K562 (cell line): ENCODE measurements at regions not wholly inside any gene's neighbourhood (a gene's known extent, or its start where the extent isn't known, plus 50 kb on each side); places are given as distances from the start of the nearest gene placed in this dataset.

Experiments used
- ATAC-seq: fragments of 200-7000 bp; cut with Tn5 transposase; 3 replicates; pipeline ENCODE4 v1.9.1; 2020; ENCODE audit warnings: moderate library complexity
- BruUV-seq: library from RNA; stranded (reverse); fragments of 400-500 nt; replicated peaks from 2 replicates; lab custom pipeline; 2021; lab: Mats Ljungman, UMichigan
- CTCF ChIA-PET: fragments of 300-600 bp; formaldehyde crosslinking; extraction: SDS; loops from one replicate; lab custom pipeline; 2021; ENCODE audit warnings: low intra/inter-chr PET ratio; lab: Yijun Ruan, JAX
- POLR2A ChIA-PET: fragments of 300-600, 350-650 bp; sonication (Branson Sonifier 250); formaldehyde crosslinking; extraction: SDS; loops from one replicate; lab custom pipeline; 2021; ENCODE audit warnings: antibody characterized with exemption, inconsistent platforms; lab: Yijun Ruan, JAX
- DNase-seq, 4 experiments: peaks; one replicate each; pipeline versions ENCODE4 v3.0.0 to v3.0.0-alpha.2; 2011 to 2018; ENCODE audit warnings: low spot score in 3 of 4, mixed read lengths in 3 of 4; ENCODE audit errors: extremely low read depth in 1 of 4
- FAIRE-seq: peaks from 2 replicates; lab custom pipeline; 2011; peaks lifted over from hg19 to GRCh38; lab: Jason Lieb, UNC
- H2AFZ ChIP-seq: 2 replicates; pipeline ENCODE4 v1.6.0; 2011; ENCODE audit warnings: low read depth, low read length, control low read depth, inconsistent platforms
- H3K27ac ChIP-seq: fragments of 200-600 bp; 3 replicates; pipeline ENCODE4 v1.8.0; 2011; ENCODE audit warnings: low read depth, mild to moderate bottlenecking, control low read depth, inconsistent platforms, low read length, moderate library complexity, mixed read lengths; ENCODE audit errors: extremely low read depth
- H3K27me3 ChIP-seq, 2 experiments: fragments of 300-600 bp in 1 of 2; 2 replicates in 1 of 2; 3 replicates in 1 of 2; pipeline versions ENCODE4 v1.6.0 to v1.8.0; 2011; ENCODE audit warnings: inconsistent platforms in 2 of 2, low read length in 2 of 2, mild to moderate bottlenecking in 1 of 2, mixed read lengths in 1 of 2, moderate library complexity in 1 of 2; ENCODE audit not compliant: control insufficient read depth in 2 of 2, insufficient read depth in 2 of 2
- H3K36me3 ChIP-seq: fragments of 300-600 bp; 3 replicates; pipeline ENCODE4 v1.8.0; 2011; ENCODE audit warnings: mild to moderate bottlenecking, low read length, inconsistent platforms; ENCODE audit not compliant: control insufficient read depth, insufficient read depth
- H3K4me1 ChIP-seq, 2 experiments: fragments of 200-600 bp in 1 of 2; replicated peaks in 1 of 2; 2 replicates in 1 of 2; 3 replicates in 1 of 2; pipeline versions ENCODE4 v1.5.1 to v1.8.0; 2011; ENCODE audit warnings: inconsistent platforms in 2 of 2, low read length in 2 of 2, mild to moderate bottlenecking in 1 of 2, mixed read lengths in 1 of 2, moderate library complexity in 1 of 2; ENCODE audit not compliant: control insufficient read depth in 2 of 2, insufficient read depth in 2 of 2
- H3K4me2 ChIP-seq: 2 replicates; pipeline ENCODE4 v1.6.1; 2011; ENCODE audit warnings: low read length, control low read depth, inconsistent platforms, mixed read lengths; ENCODE audit not compliant: insufficient read depth
- H3K4me3 ChIP-seq: fragments of 200-600 bp; sonication (generic), shearing (Covaris generic); 2 replicates; pipeline ENCODE4 v1.5.1; 2016; ENCODE audit warnings: control low read depth, inconsistent platforms
- H3K79me2 ChIP-seq: fragments of 200-600 bp; 3 replicates; pipeline ENCODE4 v1.8.0; 2011; ENCODE audit warnings: low read length, inconsistent platforms; ENCODE audit not compliant: control insufficient read depth, insufficient read depth
- H3K9ac ChIP-seq, 2 experiments: 2 replicates each; pipeline versions ENCODE4 v1.6.0 to v1.6.1; 2011; ENCODE audit warnings: low read depth in 2 of 2, low read length in 2 of 2, control low read depth in 1 of 2, inconsistent platforms in 1 of 2, mild to moderate bottlenecking in 1 of 2, mixed read lengths in 1 of 2; ENCODE audit not compliant: insufficient read depth in 1 of 2
- H3K9me1 ChIP-seq: one replicate; pipeline ENCODE4 v1.6.0; 2011; ENCODE audit warnings: inconsistent platforms, mild to moderate bottlenecking, low read length, moderate library complexity; ENCODE audit not compliant: control insufficient read depth, insufficient read depth
- H3K9me3 ChIP-seq: replicated peaks from 2 replicates; pipeline ENCODE4 v1.5.1; 2011; ENCODE audit warnings: low read depth, low read length, inconsistent platforms; ENCODE audit not compliant: control insufficient read depth, insufficient read depth
- H4K20me1 ChIP-seq: replicated peaks from 2 replicates; pipeline ENCODE4 v1.6.1; 2011; ENCODE audit warnings: low read length, inconsistent platforms, mixed read lengths; ENCODE audit not compliant: control insufficient read depth, insufficient read depth
- BRD9 ChIP-seq: fragments of 450-650 bp; IDR thresholded peaks from 2 replicates; pipeline ENCODE4 v1.6.1; 2018; ENCODE audit warnings: low read depth; ENCODE audit not compliant: partially characterized antibody
- BRF1 ChIP-seq: IDR thresholded peaks from 3 replicates; pipeline ENCODE4 v1.6.1; 2011; ENCODE audit warnings: borderline replicate concordance, mild to moderate bottlenecking; ENCODE audit not compliant: insufficient read length; ENCODE audit errors: extremely low read depth
- CAMTA2 ChIP-seq: fragments of 250-450 bp; sonication (Bioruptor Pico); conservative IDR thresholded peaks from 2 replicates; pipeline ENCODE4 v1.5.1; 2022
- DMBX1 ChIP-seq: fragments of 250-450 bp; sonication (Bioruptor Pico); IDR thresholded peaks from 2 replicates; pipeline ENCODE4 v1.8.0; 2022; ENCODE audit warnings: inconsistent platforms, mild to moderate bottlenecking, moderate library complexity, borderline replicate concordance
- GATA2 ChIP-seq: sonication (generic); formaldehyde crosslinking; IDR thresholded peaks from 2 replicates; pipeline ENCODE4 v1.4.0; 2020; ENCODE audit warnings: mild to moderate bottlenecking, missing genetic modification reagents
- MTA2 ChIP-seq: fragments of 450-650 bp; IDR thresholded peaks from 2 replicates; pipeline ENCODE4 v1.6.1; 2016; ENCODE audit warnings: low read depth
- NFE2 ChIP-seq: IDR thresholded peaks from 2 replicates; pipeline ENCODE4 v1.6.1; 2014; ENCODE audit warnings: antibody characterized with exemption, low read depth
- NFIC ChIP-seq: fragments of 450-650 bp; IDR thresholded peaks from 2 replicates; pipeline ENCODE4 v1.6.1; 2017; ENCODE audit warnings: mild to moderate bottlenecking, inconsistent platforms
- NR2C2 ChIP-seq, 2 experiments: fragments of 200-800 bp in 1 of 2; sonication (Bioruptor generic) in 1 of 2; sonication (generic) in 1 of 2; formaldehyde crosslinking in 1 of 2; IDR thresholded peaks; 2 replicates each; pipeline versions ENCODE4 v1.6.1 to v1.8.0; 2016 to 2022; ENCODE audit warnings: mild to moderate bottlenecking in 1 of 2, missing compliant biosample characterization in 1 of 2, missing genetic modification characterization in 1 of 2, missing genetic modification reagents in 1 of 2
- RAD21 ChIP-seq, 2 experiments: fragments of 250-450 bp in 1 of 2; fragments of 450-650 bp in 1 of 2; sonication (Bioruptor Pico) in 1 of 2; formaldehyde crosslinking in 1 of 2; IDR thresholded peaks in 1 of 2; conservative IDR thresholded peaks in 1 of 2; 2 replicates each; pipeline versions ENCODE4 v1.4.0 to v1.8.0; 2020 to 2022; ENCODE audit warnings: mild to moderate bottlenecking in 2 of 2, moderate library complexity in 1 of 2
- SRSF3 ChIP-seq: fragments of 200-400 bp; formaldehyde crosslinking; IDR thresholded peaks from 2 replicates; pipeline ENCODE4 v1.6.1; 2016; ENCODE audit warnings: mild to moderate bottlenecking, low read length, moderate library complexity; ENCODE audit not compliant: insufficient read depth
- TFAM ChIP-seq: fragments of 250-450 bp; sonication (Bioruptor Pico); conservative IDR thresholded peaks from 2 replicates; pipeline ENCODE4 v1.5.0; 2021; ENCODE audit warnings: mild to moderate bottlenecking, moderate library complexity
- ZNF12 ChIP-seq: sonication (generic); formaldehyde crosslinking; IDR thresholded peaks from 2 replicates; pipeline ENCODE4 v1.4.0; 2020; ENCODE audit warnings: mild to moderate bottlenecking, missing genetic modification reagents
- ZNF175 ChIP-seq: fragments of 200-800 bp; sonication (Bioruptor generic); IDR thresholded peaks from 2 replicates; pipeline ENCODE4 v1.6.1; 2016; ENCODE audit warnings: low read depth, mild to moderate bottlenecking, missing genetic modification characterization, missing compliant biosample characterization
- ZNF445 ChIP-seq: fragments of 250-450 bp; sonication (Bioruptor Pico); IDR thresholded peaks from 2 replicates; pipeline ENCODE4 v1.4.0; 2020; ENCODE audit warnings: low read depth, mild to moderate bottlenecking, moderate library complexity
- ZNF695 ChIP-seq: fragments of 450-650 bp; formaldehyde crosslinking; IDR thresholded peaks from 2 replicates; pipeline ENCODE4 v1.4.0; 2020; ENCODE audit warnings: mild to moderate bottlenecking, moderate library complexity
- WGBS: fragments of 100-300 bp; shearing (Covaris generic); methylation state at CpG from one replicate; pipeline ENCODE4 v1.1.6; 2016; ENCODE audit warnings: low coverage, mixed read lengths; ENCODE audit not compliant: insufficient coverage; ENCODE audit errors: missing lambda C conversion rate; 5-methylcytosine and 5-hydroxymethylcytosine counted together
- in situ Hi-C: fragments of 300-500 bp; cut with MboI; formaldehyde crosslinking; loops from 4 replicates; pipeline ENCODE4 v1.15.0; 2018; ENCODE audit warnings: inconsistent platforms, mixed read lengths
- intact Hi-C: fragments of 100-400 bp; cut with micrococcal nuclease; formaldehyde crosslinking; loops from 2 replicates; pipeline ENCODE4 v1.14.2; 2022
- TF ChIP-seq, protein P1 (sequence below): fragments of 250-450 bp; sonication (Bioruptor Pico); IDR thresholded peaks from 2 replicates; pipeline ENCODE4 v1.5.0; 2020; ENCODE audit warnings: mild to moderate bottlenecking
- TF ChIP-seq, protein P2 (sequence below): sonication (generic); formaldehyde crosslinking; IDR thresholded peaks from 2 replicates; pipeline ENCODE4 v1.8.0; 2022; ENCODE audit warnings: missing genetic modification reagents, mild to moderate bottlenecking, moderate library complexity, borderline replicate concordance
- TF ChIP-seq, protein P3 (sequence below), 2 experiments: fragments of 450-650 bp in 1 of 2; sonication (generic) in 1 of 2; formaldehyde crosslinking in 1 of 2; IDR thresholded peaks in 1 of 2; conservative IDR thresholded peaks in 1 of 2; 2 replicates each; pipeline versions ENCODE4 v1.6.1 to v1.8.1; 2016 to 2023; ENCODE audit warnings: mild to moderate bottlenecking in 2 of 2, moderate library complexity in 2 of 2, inconsistent platforms in 1 of 2, missing genetic modification reagents in 1 of 2

DNA sequence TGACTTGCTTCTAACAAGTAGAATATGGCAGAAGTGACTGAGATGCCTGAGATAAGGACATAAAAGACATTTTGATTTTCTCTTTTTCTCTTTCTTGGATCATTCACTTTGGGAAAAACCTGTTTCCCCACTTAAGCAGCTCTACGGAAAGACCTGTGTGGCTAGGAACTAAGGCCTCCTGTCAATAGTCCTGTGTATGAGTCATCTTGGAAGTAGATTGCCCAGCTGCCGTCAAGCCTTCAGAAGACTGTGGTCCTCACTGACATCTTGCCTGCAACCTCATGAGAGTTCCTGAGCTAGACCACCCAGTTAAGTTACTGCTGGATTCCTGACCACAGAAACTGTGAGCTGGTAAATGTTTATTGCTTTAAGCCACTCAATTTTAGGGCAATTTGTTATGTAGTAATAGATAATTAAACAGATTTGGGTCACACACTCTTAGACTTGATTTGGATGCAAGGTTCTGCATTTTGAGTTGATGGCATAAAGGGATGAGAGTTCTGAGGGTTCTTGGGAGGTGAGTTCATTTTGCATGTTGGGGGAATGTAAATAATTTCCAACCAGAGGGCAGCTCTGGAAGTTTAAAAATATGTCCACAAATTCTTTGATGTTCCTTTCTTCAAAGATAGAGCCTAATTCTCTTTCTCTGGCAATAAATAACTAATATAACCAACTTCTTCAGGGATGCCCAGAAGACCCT lies 229.2 kb downstream of the SQOR start:
- no peaks in the 10 kb centered on the region for H3K79me2 ChIP-seq
- in situ Hi-C loops (no loop called here), intact Hi-C loops (no loop called here)
- H3K9ac ChIP-seq = no peak overlapping the region
- no TSS peak for BruUV-seq
- FAIRE-seq (no peak), DNase-seq (no peak), ATAC-seq (no peak)
- no peaks in the 10 kb centered on the region for H3K4me1 ChIP-seq
- no peak overlapping the region for H2AFZ ChIP-seq
- TF ChIP-seq ZNF12 (CRISPR knock-in tag) = no peak
- TF ChIP-seq TFAM (CRISPR knock-in tag) = no peak
- TF ChIP-seq NFE2 = no peak
- TF ChIP-seq NFIC = no peak
- TF ChIP-seq, protein P1, sequence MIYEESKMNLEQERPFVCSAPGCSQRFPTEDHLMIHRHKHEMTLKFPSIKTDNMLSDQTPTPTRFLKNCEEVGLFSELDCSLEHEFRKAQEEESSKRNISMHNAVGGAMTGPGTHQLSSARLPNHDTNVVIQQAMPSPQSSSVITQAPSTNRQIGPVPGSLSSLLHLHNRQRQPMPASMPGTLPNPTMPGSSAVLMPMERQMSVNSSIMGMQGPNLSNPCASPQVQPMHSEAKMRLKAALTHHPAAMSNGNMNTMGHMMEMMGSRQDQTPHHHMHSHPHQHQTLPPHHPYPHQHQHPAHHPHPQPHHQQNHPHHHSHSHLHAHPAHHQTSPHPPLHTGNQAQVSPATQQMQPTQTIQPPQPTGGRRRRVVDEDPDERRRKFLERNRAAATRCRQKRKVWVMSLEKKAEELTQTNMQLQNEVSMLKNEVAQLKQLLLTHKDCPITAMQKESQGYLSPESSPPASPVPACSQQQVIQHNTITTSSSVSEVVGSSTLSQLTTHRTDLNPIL (CRISPR knock-in tag) = no peak
- TF ChIP-seq, protein P2, sequence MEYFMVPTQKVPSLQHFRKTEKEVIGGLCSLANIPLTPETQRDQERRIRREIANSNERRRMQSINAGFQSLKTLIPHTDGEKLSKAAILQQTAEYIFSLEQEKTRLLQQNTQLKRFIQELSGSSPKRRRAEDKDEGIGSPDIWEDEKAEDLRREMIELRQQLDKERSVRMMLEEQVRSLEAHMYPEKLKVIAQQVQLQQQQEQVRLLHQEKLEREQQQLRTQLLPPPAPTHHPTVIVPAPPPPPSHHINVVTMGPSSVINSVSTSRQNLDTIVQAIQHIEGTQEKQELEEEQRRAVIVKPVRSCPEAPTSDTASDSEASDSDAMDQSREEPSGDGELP = no peak
- TF ChIP-seq NR2C2 (CRISPR knock-in tag; IDR thresholded peaks at IDR 0.05) = no peak
- TF ChIP-seq NR2C2 (tag; IDR thresholded peaks at IDR 0.05) = no peak
- TF ChIP-seq SRSF3 = no peak
- no peak for TF ChIP-seq CAMTA2 (CRISPR knock-in tag)
- no peak for TF ChIP-seq BRF1
- no peak for TF ChIP-seq RAD21 (CRISPR knock-in tag; conservative IDR thresholded peaks at IDR 0.05 in 1 of 2, IDR thresholded peaks at IDR 0.05 in 1 of 2)
- no peak for TF ChIP-seq MTA2
- TF ChIP-seq BRD9 = no peak
- TF ChIP-seq ZNF445 (CRISPR knock-in tag) = no peak
- TF ChIP-seq GATA2 (CRISPR knock-in tag) = no peak
- TF ChIP-seq, protein P3, sequence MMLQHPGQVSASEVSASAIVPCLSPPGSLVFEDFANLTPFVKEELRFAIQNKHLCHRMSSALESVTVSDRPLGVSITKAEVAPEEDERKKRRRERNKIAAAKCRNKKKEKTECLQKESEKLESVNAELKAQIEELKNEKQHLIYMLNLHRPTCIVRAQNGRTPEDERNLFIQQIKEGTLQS (IDR thresholded peaks at IDR 0.05) = no peak
- TF ChIP-seq, protein P3 (CRISPR knock-in tag; conservative IDR thresholded peaks at IDR 0.05) = no peak
- no peak for TF ChIP-seq ZNF695 (CRISPR knock-in tag)
- no peak for TF ChIP-seq ZNF175 (CRISPR knock-in tag)
- TF ChIP-seq DMBX1 (CRISPR knock-in tag) = no peak
- H3K36me3 ChIP-seq = no peaks in the 10 kb centered on the region
- POLR2A ChIA-PET = no interaction called here
- no peak overlapping the region for H3K4me2 ChIP-seq
- no peak overlapping the region for H3K4me3 ChIP-seq
- CTCF ChIA-PET = no interaction called here
- no peaks in the 10 kb centered on the region for H3K27me3 ChIP-seq
- H3K9me3 ChIP-seq = no peaks in the 10 kb centered on the region
- H3K27ac ChIP-seq = no peak overlapping the region
- no peaks in the 10 kb centered on the region for H4K20me1 ChIP-seq
- H3K9me1 ChIP-seq = no peaks in the 10 kb centered on the region
- WGBS = 7% methylated on average over 2 of the region's 2 CpGs
